ENCODE measurements at regions not wholly inside any gene's neighbourhood (a gene's known extent, or its start where the extent isn't known, plus 50 kb on each side); places are given as distances from the start of the nearest gene placed in this dataset.

- TF ChIP-seq EZH2 (IDR thresholded peaks at IDR 0.05; ENCODE audit: borderline replicate concordance, low read length) (no peak), CTCF (IDR thresholded peaks at IDR 0.05; ENCODE audit: low read length) (no peak)
Observed at GRCh38 chr20:57792386-57793080, 82.7 kb upstream of the PMEPA1 start.

Measured in OCI-LY1 (cell line).